Activated CD4-positive, alpha-beta T cell treated with anti-CD3 and anti-CD28 coated beads, Interleukin-2, amount 10 ng/mL, durations not matched to agents 7 days and 5 days (primary cell): ENCODE measurements at regions not wholly inside any gene's neighbourhood (a gene's known extent, or its start where the extent isn't known, plus 50 kb on each side); places are given as distances from the start of the nearest gene placed in this dataset.

Source experiments
- CTCF ChIA-PET: fragments of 350-600 bp; sonication (Branson Sonifier 250); formaldehyde crosslinking; loops from one replicate; lab custom pipeline; 2021; ENCODE audit warnings: antibody characterized with exemption; lab: Charles Lee
- POLR2A ChIA-PET: fragments of 350-600 bp; sonication (Branson Sonifier 250); formaldehyde crosslinking; loops from one replicate; lab custom pipeline; 2021; ENCODE audit warnings: antibody characterized with exemption; lab: Charles Lee
- DNase-seq: peaks from one replicate; pipeline ENCODE4 v3.0.0-alpha.2; 2020
- H3K27ac Mint-ChIP-seq: one replicate; pipeline ENCODE4 v1.8.0; 2021; ENCODE audit warnings: mild to moderate bottlenecking, moderate library complexity, mixed read lengths
- H3K27me3 Mint-ChIP-seq: one replicate; pipeline ENCODE4 v1.8.0; 2021; ENCODE audit warnings: mixed read lengths
- H3K36me3 Mint-ChIP-seq: one replicate; pipeline ENCODE4 v1.8.0; 2021; ENCODE audit warnings: low read depth, mixed read lengths
- H3K4me1 Mint-ChIP-seq: one replicate; pipeline ENCODE4 v1.8.0; 2021; ENCODE audit warnings: mixed read lengths
- H3K4me3 Mint-ChIP-seq: one replicate; pipeline ENCODE4 v1.8.0; 2021; ENCODE audit warnings: mild to moderate bottlenecking, moderate library complexity, mixed read lengths
- H3K9me3 Mint-ChIP-seq: one replicate; pipeline ENCODE4 v1.8.0; 2021; ENCODE audit warnings: mixed read lengths

GRCh38 chr6:14422917-14423316 lies 305.3 kb downstream of the CD83 start:
- CTCF ChIA-PET: interaction anchor here (0.5 to 1.9 kb wide), 3 partner anchors 32 to 723 kb away, joined by 3 to 4 read pairs (median 3); no protein-coding TSS in a partner anchor
- peaks cover 14% of the 10 kb centered on the region for H3K4me1 Mint-ChIP-seq
- POLR2A ChIA-PET: no interaction called here

GRCh38 chr6:14423330-14423729 lies 305.8 kb downstream of the CD83 start:
- ChIA-PET POLR2A (no interaction called here), CTCF (interaction anchor here (0.5 to 1.9 kb wide), 3 partner anchors 32 to 723 kb away, joined by 3 to 4 read pairs (median 3); no protein-coding TSS in a partner anchor)
- H3K4me1 Mint-ChIP-seq: peaks cover 14% of the 10 kb centered on the region
- no peaks in the 10 kb centered on the region for H3K27me3 Mint-ChIP-seq
- H3K27ac Mint-ChIP-seq: no peak overlapping the region
- no peak for DNase-seq
- H3K4me3 Mint-ChIP-seq: no peak overlapping the region
- H3K36me3 Mint-ChIP-seq: no peaks in the 10 kb centered on the region
- peaks cover 11% of the 10 kb centered on the region for H3K9me3 Mint-ChIP-seq

More at GRCh38 chr6:14422917-14423316, 305.3 kb downstream of the CD83 start:
- Mint-ChIP-seq H3K4me3 (no peak overlapping the region), H3K27ac (no peak overlapping the region), H3K27me3 (no peaks in the 10 kb centered on the region), H3K9me3 (peaks cover 14% of the 10 kb centered on the region), H3K36me3 (no peaks in the 10 kb centered on the region)
- DNase-seq: no peak

DNA sequence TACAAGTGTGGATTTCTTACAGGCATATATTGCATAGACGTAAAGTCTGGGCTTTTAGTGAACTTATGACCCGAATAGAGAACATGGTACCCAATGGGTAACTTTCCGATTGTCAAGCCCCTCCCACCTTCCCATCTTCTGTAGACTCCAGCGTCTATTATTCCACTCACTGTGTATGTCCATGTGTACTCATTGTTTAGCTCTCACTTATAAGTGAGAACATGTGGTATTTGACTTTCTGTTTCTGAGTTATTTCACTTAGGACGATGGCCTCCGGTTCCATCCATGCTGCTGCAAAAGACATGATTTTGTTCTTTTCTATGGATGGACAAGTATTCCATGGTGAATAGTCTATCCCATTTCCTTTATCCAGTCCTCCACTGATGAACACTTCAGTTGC lies 306.4 kb downstream of the CD83 start:
- no peaks in the 10 kb centered on the region for H3K36me3 Mint-ChIP-seq
- peaks cover 11% of the 10 kb centered on the region for H3K9me3 Mint-ChIP-seq
- ChIA-PET CTCF (interaction anchor here (1.7 to 1.9 kb wide), 2 partner anchors 31 to 212 kb away, joined by 3 to 4 read pairs; no protein-coding TSS in a partner anchor), POLR2A (no interaction called here)
- H3K4me1 Mint-ChIP-seq: peaks cover 14% of the 10 kb centered on the region
- H3K27ac Mint-ChIP-seq: no peak overlapping the region
- no peak for DNase-seq
- no peak overlapping the region for H3K4me3 Mint-ChIP-seq
- no peaks in the 10 kb centered on the region for H3K27me3 Mint-ChIP-seq

- no peaks in the 10 kb centered on the region for H3K36me3 Mint-ChIP-seq
- CTCF ChIA-PET: no interaction called here
- H3K27ac Mint-ChIP-seq: no peak overlapping the region
Measured at GRCh38 chr6:14425805-14426204, 308.2 kb downstream of the CD83 start.

DNA sequence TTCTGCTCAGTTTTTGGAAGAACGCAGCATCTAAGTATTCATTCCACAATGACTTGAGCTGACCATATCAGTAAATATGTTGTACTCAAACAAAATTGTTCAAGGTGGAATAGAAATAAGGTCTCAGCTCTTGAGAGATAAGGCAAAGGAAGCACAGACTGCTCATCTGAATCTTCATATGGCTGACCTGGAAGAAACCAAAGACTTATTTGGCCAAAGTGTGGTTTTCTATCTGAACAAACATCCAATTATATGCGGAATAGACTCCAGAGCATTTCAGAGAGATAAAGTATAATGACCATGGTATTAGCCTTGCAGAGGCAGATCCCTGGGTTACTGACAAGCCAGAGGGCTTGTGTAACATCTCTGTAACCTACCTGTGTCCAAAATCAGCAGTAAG lies 308.7 kb downstream of the CD83 start:
- ChIA-PET CTCF (no interaction called here), POLR2A (no interaction called here)
- no peak overlapping the region for H3K4me3 Mint-ChIP-seq
- peaks cover 14% of the 10 kb centered on the region for H3K4me1 Mint-ChIP-seq
- H3K27ac Mint-ChIP-seq: no peak overlapping the region
- DNase-seq: no peak
- peaks cover 8% of the 10 kb centered on the region for H3K9me3 Mint-ChIP-seq
- no peaks in the 10 kb centered on the region for H3K27me3 Mint-ChIP-seq
- H3K36me3 Mint-ChIP-seq: no peaks in the 10 kb centered on the region

More at GRCh38 chr6:14425805-14426204, 308.2 kb downstream of the CD83 start:
- Mint-ChIP-seq H3K4me1 (peaks cover 14% of the 10 kb centered on the region), H3K4me3 (no peak overlapping the region), H3K27me3 (no peaks in the 10 kb centered on the region), H3K9me3 (peaks cover 8% of the 10 kb centered on the region)
- POLR2A ChIA-PET: no interaction called here
- DNase-seq: no peak

DNA sequence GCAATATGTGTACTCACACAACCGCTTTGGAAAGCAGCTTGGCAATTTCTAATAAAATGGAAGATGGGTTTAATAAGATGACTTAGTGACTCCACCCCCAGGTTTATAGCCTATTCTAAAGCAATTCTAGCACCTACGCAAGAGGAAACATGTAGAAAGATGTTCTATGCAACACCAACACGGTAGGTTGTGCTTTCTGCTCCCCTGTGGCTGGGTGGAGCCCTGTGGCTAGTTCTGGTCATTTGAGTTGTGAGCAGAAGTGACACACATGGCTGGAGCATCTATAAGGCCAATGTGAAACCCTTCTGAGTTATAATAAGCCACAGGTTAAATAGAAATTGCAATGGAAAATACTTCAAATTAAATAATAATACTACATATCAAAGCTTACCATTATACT lies 310.7 kb downstream of the CD83 start:
- H3K27ac Mint-ChIP-seq: no peak overlapping the region
- CTCF ChIA-PET: no interaction called here
- no peaks in the 10 kb centered on the region for H3K27me3 Mint-ChIP-seq
- no peak for DNase-seq
- POLR2A ChIA-PET: no interaction called here
- H3K4me1 Mint-ChIP-seq: peaks cover 12% of the 10 kb centered on the region
- H3K4me3 Mint-ChIP-seq: no peak overlapping the region
- H3K9me3 Mint-ChIP-seq: peaks cover 4% of the 10 kb centered on the region
- no peaks in the 10 kb centered on the region for H3K36me3 Mint-ChIP-seq

DNA sequence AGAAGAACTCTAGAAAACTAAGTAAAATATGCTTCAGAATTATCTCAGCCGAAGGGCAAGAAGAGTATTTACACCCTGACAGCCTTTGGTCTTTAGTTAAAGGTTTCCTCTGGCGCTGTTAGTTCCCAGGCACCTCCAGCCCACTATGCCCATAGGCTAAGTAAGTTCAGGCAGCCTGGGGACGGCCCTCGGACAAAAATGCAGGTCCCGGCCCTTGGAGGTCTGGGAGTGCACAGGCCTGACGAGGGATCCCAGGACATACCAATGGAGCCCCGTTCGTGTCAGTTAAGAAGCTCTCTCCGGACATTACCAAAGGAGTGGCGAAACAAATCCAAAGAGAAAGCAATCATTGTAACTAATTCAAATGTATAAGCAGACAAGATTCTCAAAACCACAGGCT lies 311.8 kb downstream of the CD83 start:
- no peak overlapping the region for H3K27ac Mint-ChIP-seq
- H3K4me3 Mint-ChIP-seq: no peak overlapping the region
- no peaks in the 10 kb centered on the region for H3K27me3 Mint-ChIP-seq
- DNase-seq: no peak
- POLR2A ChIA-PET: no interaction called here
- CTCF ChIA-PET: no interaction called here
- peaks cover 7% of the 10 kb centered on the region for H3K4me1 Mint-ChIP-seq
- H3K9me3 Mint-ChIP-seq: peaks cover under 1% of the 10 kb centered on the region
- no peaks in the 10 kb centered on the region for H3K36me3 Mint-ChIP-seq

GRCh38 chr6:14430218-14430617 lies 312.6 kb downstream of the CD83 start:
- Mint-ChIP-seq H3K4me3 (no peak overlapping the region), H3K4me1 (no peaks in the 10 kb centered on the region), H3K27me3 (no peaks in the 10 kb centered on the region), H3K36me3 (no peaks in the 10 kb centered on the region), H3K27ac (no peak overlapping the region), H3K9me3 (no peaks in the 10 kb centered on the region)
- DNase-seq: no peak
- ChIA-PET POLR2A (no interaction called here), CTCF (interaction anchor here (0.6 kb wide), 1 partner anchor 18 kb away, joined by 3 read pairs; no protein-coding TSS in a partner anchor)

GRCh38 chr6:14431385-14432330 lies 314.1 kb downstream of the CD83 start:
- Mint-ChIP-seq H3K36me3 (no peaks in the 10 kb centered on the region), H3K4me3 (no peak overlapping the region), H3K9me3 (no peaks in the 10 kb centered on the region), H3K27me3 (no peaks in the 10 kb centered on the region), H3K4me1 (no peaks in the 10 kb centered on the region), H3K27ac (no peak overlapping the region)
- ChIA-PET CTCF (interaction anchor here (0.5 kb wide), 1 partner anchor 265 kb away, joined by 4 read pairs; no protein-coding TSS in a partner anchor), POLR2A (no interaction called here)
- DNase-seq: no peak

DNA sequence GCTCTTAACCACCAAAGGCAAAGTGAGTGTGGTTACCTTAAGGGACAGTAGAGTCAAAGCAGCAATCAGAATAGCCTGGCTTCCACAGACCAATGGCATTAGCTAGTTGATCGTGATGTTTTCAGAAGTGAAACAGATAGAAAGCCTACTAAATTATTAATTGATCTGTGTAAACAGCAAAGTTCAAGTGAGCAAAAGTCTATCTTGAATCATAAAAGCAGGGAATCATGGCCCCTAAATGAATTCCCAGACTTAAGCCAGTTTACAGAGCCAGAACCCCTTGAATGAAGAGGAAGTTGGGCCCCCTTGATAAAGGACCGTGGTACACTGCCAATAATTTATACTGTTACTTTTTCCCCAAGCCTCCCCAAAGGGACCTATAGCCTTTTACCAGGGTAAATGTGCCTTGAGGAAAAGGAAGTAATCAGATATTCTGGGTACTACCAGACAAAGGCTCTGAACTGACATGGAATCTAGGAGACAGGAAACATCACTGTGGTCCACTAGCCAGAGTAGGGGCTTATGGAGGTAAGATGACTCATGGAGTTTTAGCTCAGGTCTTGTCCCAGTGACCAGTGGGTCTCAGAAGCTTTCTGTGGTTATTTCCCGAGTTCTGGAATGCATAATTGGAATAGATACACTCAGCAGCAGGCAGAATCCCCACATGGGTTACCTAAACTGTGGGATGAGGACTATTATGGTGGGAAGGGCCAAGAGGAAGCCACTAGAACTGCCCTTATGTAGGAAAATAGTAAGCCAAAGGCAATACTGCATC lies 317.5 kb downstream of the CD83 start:
- peaks cover 3% of the 10 kb centered on the region for H3K9me3 Mint-ChIP-seq
- no peak overlapping the region for H3K4me3 Mint-ChIP-seq
- no peaks in the 10 kb centered on the region for H3K4me1 Mint-ChIP-seq
- POLR2A ChIA-PET: no interaction called here
- H3K27ac Mint-ChIP-seq: no peak overlapping the region
- CTCF ChIA-PET: no interaction called here
- peaks cover 2% of the 10 kb centered on the region for H3K36me3 Mint-ChIP-seq
- no peak for DNase-seq
- no peaks in the 10 kb centered on the region for H3K27me3 Mint-ChIP-seq

DNA sequence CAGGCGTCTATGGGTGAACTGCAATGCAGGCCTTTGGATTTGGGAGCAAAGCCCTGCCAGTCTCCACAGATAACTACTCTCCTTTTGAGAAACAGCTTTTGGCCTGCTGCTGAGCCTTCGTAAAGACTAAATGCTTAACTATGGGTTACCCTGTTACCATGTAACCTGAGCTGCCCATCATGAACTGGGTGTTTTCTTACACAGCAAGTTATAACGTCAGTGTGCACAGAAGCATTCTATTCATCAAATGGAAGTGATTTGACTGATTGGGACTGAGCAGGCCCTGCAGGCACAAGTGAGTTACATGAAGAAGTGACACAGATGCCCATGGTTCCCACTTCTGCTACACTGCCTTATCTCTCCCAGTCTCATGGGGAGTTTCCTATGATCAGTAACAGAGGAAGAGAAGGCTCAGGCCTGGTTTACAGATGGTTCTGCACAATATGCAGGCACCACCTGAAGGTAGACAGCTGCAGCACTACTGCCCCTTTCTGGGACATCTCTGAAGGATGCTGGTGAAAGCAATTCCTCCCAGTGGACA lies 319.1 kb downstream of the CD83 start:
- H3K27me3 Mint-ChIP-seq: no peaks in the 10 kb centered on the region
- ChIA-PET POLR2A (interaction anchor here (0.6 kb wide), 1 partner anchor 123 kb away, joined by 3 read pairs; no protein-coding TSS in a partner anchor), CTCF (interaction anchor here (1.2 to 1.5 kb wide), 2 partner anchors 35 to 56 kb away, joined by 3 read pairs; no protein-coding TSS in a partner anchor)
- no peak overlapping the region for H3K27ac Mint-ChIP-seq
- peaks cover 3% of the 10 kb centered on the region for H3K9me3 Mint-ChIP-seq
- peaks cover 2% of the 10 kb centered on the region for H3K36me3 Mint-ChIP-seq
- no peak overlapping the region for H3K4me3 Mint-ChIP-seq
- no peak for DNase-seq
- no peaks in the 10 kb centered on the region for H3K4me1 Mint-ChIP-seq

DNA sequence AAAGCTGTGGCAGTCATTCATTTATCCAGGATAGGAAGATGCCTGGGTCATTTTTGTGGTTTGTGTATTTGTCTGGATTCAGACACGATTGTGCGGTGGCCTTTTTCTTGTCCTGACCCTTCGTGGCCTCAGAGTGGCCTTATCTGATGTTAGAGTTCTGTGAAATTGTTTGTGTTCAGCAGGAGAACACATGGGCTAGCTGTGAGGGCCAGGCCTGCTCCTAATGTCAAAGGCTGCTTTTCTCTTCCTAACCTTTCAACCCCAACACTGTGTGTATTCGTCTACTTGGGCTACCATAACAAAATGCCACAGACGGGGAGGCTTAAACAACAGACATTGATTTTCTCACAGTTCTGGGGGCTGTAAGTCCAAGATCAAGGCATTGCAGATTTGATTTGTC lies 321.8 kb downstream of the CD83 start:
- H3K4me1 Mint-ChIP-seq: peaks cover 5% of the 10 kb centered on the region
- H3K27me3 Mint-ChIP-seq: no peaks in the 10 kb centered on the region
- peaks cover 2% of the 10 kb centered on the region for H3K36me3 Mint-ChIP-seq
- ChIA-PET POLR2A (no interaction called here), CTCF (interaction anchor here (1.0 kb wide), 3 partner anchors 9 to 64 kb away, joined by 3 read pairs; no protein-coding TSS in a partner anchor)
- no peak overlapping the region for H3K27ac Mint-ChIP-seq
- H3K4me3 Mint-ChIP-seq: no peak overlapping the region
- no peak for DNase-seq
- peaks cover 3% of the 10 kb centered on the region for H3K9me3 Mint-ChIP-seq
